Activated CD4-positive, alpha-beta T cell treated with anti-CD3 and anti-CD28 coated beads for 36 hours (primary cell): ENCODE measurements at regions not wholly inside any gene's neighbourhood (a gene's known extent, or its start where the extent isn't known, plus 50 kb on each side); places are given as distances from the start of the nearest gene placed in this dataset.
"Not testable (repeated sequence)": the region's sequence is repeated elsewhere in the genome, so short reads cannot be mapped to it uniquely, and the experiment has no call there.

Source experiments
- ATAC-seq: fragments of 200-7000 bp; cut with Tn5 transposase; one replicate; pipeline ENCODE4 v1.10.0; 2021; ENCODE audit warnings: mild to moderate bottlenecking, moderate library complexity
- CTCF ChIA-PET: fragments of 350-600 bp; sonication (Branson Sonifier 250); formaldehyde crosslinking; loops from one replicate; lab custom pipeline; 2021; ENCODE audit warnings: antibody characterized with exemption; lab: Charles Lee
- POLR2A ChIA-PET: fragments of 350-600 bp; sonication (Branson Sonifier 250); formaldehyde crosslinking; loops from one replicate; lab custom pipeline; 2021; ENCODE audit warnings: antibody characterized with exemption, inconsistent platforms; lab: Charles Lee
- DNase-seq: peaks from one replicate; pipeline ENCODE4 v3.0.0-alpha.2; 2020
- H3K27ac Mint-ChIP-seq: one replicate; pipeline ENCODE4 v1.8.0; 2021; ENCODE audit warnings: mixed read lengths
- H3K27me3 Mint-ChIP-seq: one replicate; pipeline ENCODE4 v1.8.0; 2021; ENCODE audit warnings: mixed read lengths
- H3K36me3 Mint-ChIP-seq: one replicate; pipeline ENCODE4 v1.8.0; 2021; ENCODE audit warnings: low read depth, mixed read lengths
- H3K4me1 Mint-ChIP-seq: one replicate; pipeline ENCODE4 v1.8.0; 2021; ENCODE audit warnings: mixed read lengths
- H3K4me3 Mint-ChIP-seq: one replicate; pipeline ENCODE4 v1.8.0; 2021; ENCODE audit warnings: mild to moderate bottlenecking, moderate library complexity, mixed read lengths
- H3K9me3 Mint-ChIP-seq: one replicate; pipeline ENCODE4 v1.8.0; 2021; ENCODE audit warnings: low read depth, mixed read lengths
- intact Hi-C, 2 experiments: fragments of 100-400 bp; cut with DNase I in 1 of 2; cut with micrococcal nuclease in 1 of 2; formaldehyde crosslinking; loops; one replicate each; pipeline versions ENCODE4 v1.14.2 to v1.15.1; 2022 to 2024; cut with DNase I, micrococcal nuclease

DNA sequence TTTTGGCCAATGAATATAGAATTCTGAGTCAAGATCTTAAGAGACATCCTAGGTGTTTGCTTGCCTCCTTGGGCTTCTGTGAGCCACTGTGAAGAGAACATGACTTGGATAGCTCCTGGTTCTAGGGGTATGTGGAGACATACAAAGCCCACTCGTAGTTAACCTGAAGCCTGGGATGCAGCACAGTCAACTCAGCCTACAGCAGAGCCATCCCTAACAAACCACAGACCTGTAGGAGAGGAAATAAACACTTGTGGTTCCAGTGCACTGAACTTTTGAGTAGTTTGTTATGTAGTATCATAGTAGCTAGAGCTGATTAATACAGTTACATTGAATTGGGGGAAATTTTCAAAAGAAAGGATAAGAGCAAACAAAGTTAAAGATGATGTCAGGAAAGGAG is 474.4 kb upstream of the HSF2 start:
- Mint-ChIP-seq H3K4me3 (no peak overlapping the region), H3K36me3 (no peaks in the 10 kb centered on the region), H3K4me1 (peaks cover 3% of the 10 kb centered on the region), H3K27ac (no peak overlapping the region), H3K9me3 (no peaks in the 10 kb centered on the region), H3K27me3 (no peaks in the 10 kb centered on the region)
- CTCF ChIA-PET = interaction anchor here (0.8 kb wide), 1 partner anchor 259 kb away, joined by 3 read pairs; no protein-coding TSS in a partner anchor
- ATAC-seq (peak; percentile 39), DNase-seq (no peak)
- POLR2A ChIA-PET = no interaction called here
- intact Hi-C loops = no loop called here

DNA sequence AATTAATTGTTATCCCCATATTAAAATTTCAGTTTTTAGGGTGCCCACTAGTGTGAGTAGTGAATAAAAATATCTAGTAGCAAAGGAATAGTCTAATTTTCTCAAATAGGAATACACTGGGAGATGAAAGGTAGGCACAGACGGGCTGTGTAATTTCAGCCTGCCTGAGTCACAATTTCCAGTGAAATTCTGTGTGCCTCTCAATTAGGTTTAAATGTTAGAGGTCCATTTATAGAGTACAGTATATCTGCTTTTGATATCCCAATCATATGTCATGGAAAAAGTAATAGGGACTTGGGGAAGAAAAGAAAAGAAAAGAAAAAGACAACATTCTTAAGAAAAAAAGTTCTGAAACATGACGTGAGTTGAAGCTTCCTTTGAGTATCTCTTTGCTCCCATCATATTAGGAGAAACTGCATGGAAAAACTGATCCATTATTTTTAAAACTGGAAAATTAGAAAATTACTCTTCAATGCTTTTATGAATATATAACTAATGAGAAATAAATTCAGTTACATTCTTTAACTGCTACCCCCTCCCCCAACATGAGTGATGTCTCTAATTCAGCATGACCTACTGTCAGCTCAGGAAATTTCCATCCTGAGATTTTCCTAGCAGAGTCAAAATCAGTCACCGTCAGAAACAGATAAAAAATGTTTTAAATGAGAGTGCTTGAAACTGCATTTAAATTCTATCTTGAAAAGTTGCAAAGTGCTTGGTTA is 473.8 kb upstream of the HSF2 start:
- intact Hi-C loops = no loop called here
- H3K36me3 Mint-ChIP-seq = no peaks in the 10 kb centered on the region
- H3K4me1 Mint-ChIP-seq = peaks cover 3% of the 10 kb centered on the region
- no peaks in the 10 kb centered on the region for H3K27me3 Mint-ChIP-seq
- POLR2A ChIA-PET = no interaction called here
- DNase-seq (no peak), ATAC-seq (no peak)
- no peak overlapping the region for H3K27ac Mint-ChIP-seq
- CTCF ChIA-PET = interaction anchor here (0.7 kb wide), 1 partner anchor 80 kb away, joined by 4 read pairs; no protein-coding TSS in a partner anchor
- no peak overlapping the region for H3K4me3 Mint-ChIP-seq
- no peaks in the 10 kb centered on the region for H3K9me3 Mint-ChIP-seq

DNA sequence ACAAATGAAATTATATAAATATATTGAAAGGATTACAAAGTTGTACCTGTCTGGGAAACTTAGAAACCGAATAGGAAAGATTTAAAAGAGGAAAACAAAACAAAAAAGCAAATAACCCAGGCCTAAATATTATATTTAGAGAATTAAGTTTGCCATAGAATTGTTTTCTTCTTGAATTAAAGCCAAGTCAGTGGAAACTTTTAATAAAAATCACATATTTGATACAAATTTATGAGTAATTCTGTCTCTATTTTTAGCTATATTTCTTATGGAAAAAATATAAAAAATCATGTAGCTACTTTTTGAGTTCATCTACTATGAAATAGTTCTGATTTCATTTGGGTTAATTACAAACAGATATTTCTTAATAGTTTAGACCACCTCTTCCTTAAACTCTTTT is 470.2 kb upstream of the HSF2 start:
- intact Hi-C loops = no loop called here
- Mint-ChIP-seq H3K9me3 (no peaks in the 10 kb centered on the region), H3K27ac (no peak overlapping the region), H3K4me1 (peaks cover 3% of the 10 kb centered on the region), H3K27me3 (no peaks in the 10 kb centered on the region), H3K36me3 (no peaks in the 10 kb centered on the region), H3K4me3 (no peak overlapping the region)
- DNase-seq = no peak
- ChIA-PET POLR2A (no interaction called here), CTCF (no interaction called here)
- no peak for ATAC-seq

DNA sequence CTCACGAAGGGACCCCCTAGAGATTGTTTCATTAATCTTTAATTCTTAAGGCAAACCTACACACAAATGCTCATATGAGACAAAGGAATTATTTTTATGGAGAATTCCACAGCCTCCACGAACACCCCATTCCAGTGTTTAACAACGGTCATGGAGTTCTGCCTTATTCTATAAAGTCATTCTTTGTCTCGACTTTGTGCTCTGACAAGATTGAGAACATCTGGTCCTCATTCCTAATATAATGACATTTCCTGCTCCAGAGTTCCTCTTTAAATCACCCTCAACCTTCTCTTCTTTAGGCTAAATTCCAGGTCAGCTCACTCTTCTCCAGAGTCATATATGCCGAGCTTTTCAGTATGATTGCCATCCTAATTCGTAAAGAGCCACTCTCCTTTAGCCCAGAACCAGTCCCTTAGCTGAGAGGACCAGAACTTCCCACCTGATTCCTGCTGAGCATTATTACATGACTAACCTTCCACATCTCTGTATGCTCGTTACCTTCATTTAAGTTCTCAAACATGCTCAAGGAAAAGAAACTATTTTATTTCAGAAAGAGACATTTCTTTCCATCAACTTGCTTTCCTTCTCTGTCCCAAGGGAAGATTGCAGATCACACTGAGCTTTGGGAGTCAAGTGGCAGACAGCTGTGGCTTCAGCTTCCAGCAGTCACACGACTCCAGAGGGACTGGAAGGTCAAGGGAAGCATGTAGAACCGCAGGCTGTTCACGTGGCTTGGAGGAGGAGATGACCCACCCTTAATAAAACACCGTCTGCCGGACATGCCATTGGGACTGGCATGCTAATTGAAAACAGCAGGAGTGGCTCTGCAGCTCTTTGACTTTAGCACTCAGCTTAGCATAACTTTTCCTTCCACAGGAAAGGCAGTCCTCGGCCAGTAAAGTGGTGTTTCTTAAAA is 467.1 kb upstream of the HSF2 start:
- no peaks in the 10 kb centered on the region for H3K36me3 Mint-ChIP-seq
- DNase-seq = no peak
- POLR2A ChIA-PET = no interaction called here
- no peaks in the 10 kb centered on the region for H3K9me3 Mint-ChIP-seq
- no peak overlapping the region for H3K27ac Mint-ChIP-seq
- CTCF ChIA-PET = interaction anchor here (0.6 to 0.7 kb wide), 2 partner anchors 31 to 47 kb away, joined by 3 read pairs; no protein-coding TSS in a partner anchor
- no peak for ATAC-seq
- intact Hi-C loops = no loop called here
- no peaks in the 10 kb centered on the region for H3K27me3 Mint-ChIP-seq
- H3K4me3 Mint-ChIP-seq = no peak overlapping the region
- no peaks in the 10 kb centered on the region for H3K4me1 Mint-ChIP-seq

DNA sequence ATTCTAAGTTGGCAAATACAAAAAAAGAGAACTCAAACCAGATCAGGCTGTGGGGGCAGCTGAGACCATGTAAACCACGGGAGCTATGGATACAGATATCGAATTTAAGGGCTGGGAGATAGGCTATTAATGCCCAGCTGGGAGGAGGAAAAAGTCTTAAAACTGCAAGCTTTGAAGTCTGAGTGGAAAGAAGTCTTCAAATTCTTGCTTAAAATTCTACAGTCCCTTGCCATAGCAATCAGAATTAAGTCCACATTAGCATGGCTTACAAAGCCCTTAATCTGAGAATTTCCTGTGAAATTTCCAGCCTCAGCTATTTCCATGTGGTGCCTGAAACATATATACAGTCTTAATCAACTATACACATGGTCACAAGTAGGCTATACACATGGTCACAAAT is 465.0 kb upstream of the HSF2 start:
- ChIA-PET POLR2A (no interaction called here), CTCF (interaction anchor here (0.8 kb wide), 1 partner anchor 100 kb away, joined by 3 read pairs; no protein-coding TSS in a partner anchor)
- intact Hi-C loops = no loop called here

DNA sequence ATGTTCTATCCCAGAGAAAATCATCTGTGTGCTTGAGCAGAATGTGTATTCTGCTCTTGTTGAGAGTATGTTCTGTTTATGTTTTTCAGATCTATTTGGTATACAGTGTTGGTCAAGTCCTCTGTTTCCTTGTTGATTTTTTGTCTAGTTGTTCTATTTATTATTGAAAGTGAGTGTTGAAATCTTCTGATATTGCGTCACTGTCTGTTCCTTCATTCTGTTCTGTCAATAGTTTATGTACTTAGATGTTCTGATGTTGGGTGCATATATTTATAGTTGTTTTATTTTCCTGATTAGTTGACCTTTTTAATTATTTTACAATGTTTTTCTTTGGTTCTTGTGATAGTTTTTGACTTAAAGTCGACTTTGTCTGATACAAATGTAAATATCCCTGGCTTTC is 458.7 kb upstream of the HSF2 start:
- H3K4me1 Mint-ChIP-seq = no peaks in the 10 kb centered on the region
- intact Hi-C loops = no loop called here
- no peaks in the 10 kb centered on the region for H3K27me3 Mint-ChIP-seq

More for the DNA sequence above, 465.0 kb upstream of the HSF2 start:
- Mint-ChIP-seq H3K36me3 (no peaks in the 10 kb centered on the region), H3K9me3 (no peaks in the 10 kb centered on the region), H3K27ac (no peak overlapping the region), H3K4me3 (no peak overlapping the region), H3K27me3 (no peaks in the 10 kb centered on the region), H3K4me1 (no peaks in the 10 kb centered on the region)
- ATAC-seq (no peak), DNase-seq (no peak)

DNA sequence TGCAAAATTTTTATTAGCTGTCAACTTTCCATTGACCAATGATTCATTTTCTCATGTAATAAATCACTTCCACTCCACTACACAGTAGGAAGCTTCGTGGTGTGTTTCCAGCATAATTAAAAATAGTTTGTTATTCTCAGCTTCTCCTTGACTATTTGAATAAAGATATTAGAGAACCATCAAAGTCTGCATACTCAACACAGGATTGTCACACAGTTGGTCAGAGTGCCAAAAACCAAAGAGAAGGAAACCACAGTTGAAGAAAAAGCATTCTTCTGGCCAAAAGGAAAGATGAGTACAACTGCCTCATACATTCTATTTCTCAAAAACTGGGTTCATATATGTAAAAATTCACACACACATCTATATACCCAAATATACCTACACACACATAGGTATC is 455.1 kb upstream of the HSF2 start:
- Mint-ChIP-seq H3K36me3 (no peaks in the 10 kb centered on the region), H3K27me3 (no peaks in the 10 kb centered on the region), H3K9me3 (peaks cover 9% of the 10 kb centered on the region), H3K4me3 (no peak overlapping the region), H3K27ac (no peak overlapping the region), H3K4me1 (no peaks in the 10 kb centered on the region)
- DNase-seq (no peak), ATAC-seq (no peak)
- intact Hi-C loops = no loop called here
- CTCF ChIA-PET = no interaction called here
- POLR2A ChIA-PET = no interaction called here

More for the DNA sequence above, 458.7 kb upstream of the HSF2 start:
- Mint-ChIP-seq H3K4me3 (no peak overlapping the region), H3K9me3 (peaks cover 7% of the 10 kb centered on the region), H3K36me3 (no peaks in the 10 kb centered on the region), H3K27ac (no peak overlapping the region)
- ChIA-PET CTCF (no interaction called here), POLR2A (no interaction called here)
- ATAC-seq (no peak), DNase-seq (no peak)

DNA sequence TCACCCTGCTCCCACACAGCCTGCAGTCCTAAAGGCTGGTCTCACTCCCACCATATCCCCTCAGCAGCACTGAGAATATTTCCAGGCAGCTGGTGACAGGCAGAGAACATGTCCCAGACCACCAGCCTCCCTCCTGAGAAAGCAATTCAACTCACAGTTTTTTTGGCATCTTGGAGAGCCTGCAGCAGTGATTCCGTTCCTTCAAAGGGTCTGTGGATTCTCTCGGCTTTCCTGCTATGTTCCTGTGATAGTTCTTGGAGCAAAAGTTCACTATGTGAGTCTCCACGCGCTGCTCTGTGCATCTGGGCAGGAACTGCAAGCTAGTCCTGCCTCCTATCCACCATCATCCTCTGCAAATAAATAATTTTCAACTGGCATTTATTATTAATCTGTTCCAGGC is 448.3 kb upstream of the HSF2 start:
- ATAC-seq (no peak), DNase-seq (no peak)
- no peaks in the 10 kb centered on the region for H3K27me3 Mint-ChIP-seq
- H3K9me3 Mint-ChIP-seq = peaks cover 1% of the 10 kb centered on the region
- no peak overlapping the region for H3K4me3 Mint-ChIP-seq
- ChIA-PET CTCF (no interaction called here), POLR2A (no interaction called here)
- no peaks in the 10 kb centered on the region for H3K36me3 Mint-ChIP-seq
- no peaks in the 10 kb centered on the region for H3K4me1 Mint-ChIP-seq
- H3K27ac Mint-ChIP-seq = no peak overlapping the region
- intact Hi-C loops = no loop called here

DNA sequence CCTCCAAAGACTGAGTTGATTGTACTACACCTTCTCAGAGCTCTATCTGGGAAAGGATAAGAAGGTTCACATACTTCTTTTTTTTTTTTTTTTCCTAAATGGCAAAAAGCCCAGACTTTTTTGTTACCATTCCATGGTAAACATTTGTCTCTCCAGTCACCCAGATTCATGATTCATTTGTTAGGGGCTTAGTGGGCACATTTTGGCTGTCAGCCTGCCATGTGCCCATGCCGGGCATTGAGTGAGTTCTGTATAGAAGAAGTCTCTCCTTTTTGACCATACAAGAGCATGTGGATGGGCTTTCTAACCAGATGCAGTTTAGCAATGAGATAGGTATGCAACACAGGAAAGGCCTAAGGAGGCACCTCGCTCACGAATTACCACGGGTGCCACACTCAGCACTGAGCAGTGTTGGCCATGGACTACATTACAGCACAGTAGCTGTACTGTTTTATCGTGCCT is 447.5 kb upstream of the HSF2 start:
- H3K4me3 Mint-ChIP-seq = no peak overlapping the region
- intact Hi-C loops = no loop called here
- ATAC-seq (no peak), DNase-seq (no peak)
- no peaks in the 10 kb centered on the region for H3K27me3 Mint-ChIP-seq
- no peaks in the 10 kb centered on the region for H3K4me1 Mint-ChIP-seq
- H3K27ac Mint-ChIP-seq = no peak overlapping the region
- H3K36me3 Mint-ChIP-seq = no peaks in the 10 kb centered on the region
- POLR2A ChIA-PET = interaction anchor here (0.5 kb wide), 1 partner anchor 1040 kb away, joined by 3 read pairs; no protein-coding TSS in a partner anchor
- CTCF ChIA-PET = no interaction called here
- no peaks in the 10 kb centered on the region for H3K9me3 Mint-ChIP-seq

DNA sequence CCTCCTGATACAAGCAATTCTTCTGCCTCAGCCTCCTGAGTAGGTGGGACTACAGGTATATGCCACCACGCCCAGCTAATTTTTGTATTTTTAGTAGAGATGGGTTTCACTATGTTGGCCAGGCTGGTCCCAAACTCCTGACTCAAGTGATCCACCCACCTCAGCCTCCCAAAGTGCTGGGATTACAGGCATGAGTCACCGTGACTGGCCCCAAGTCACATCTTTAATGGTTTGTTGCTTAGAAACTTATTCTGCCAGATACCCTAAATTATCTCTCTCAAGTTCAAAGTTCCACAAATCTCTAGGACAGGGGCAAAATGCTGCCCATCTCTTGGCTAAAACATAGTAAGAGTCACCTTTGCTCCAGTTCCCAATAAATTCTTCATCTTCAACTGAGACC is 444.1 kb upstream of the HSF2 start:
- ATAC-seq, intact Hi-C loops, CTCF ChIA-PET, H3K36me3 Mint-ChIP-seq, H3K4me1 Mint-ChIP-seq, H3K4me3 Mint-ChIP-seq, H3K27me3 Mint-ChIP-seq, DNase-seq, H3K27ac Mint-ChIP-seq, POLR2A ChIA-PET, H3K9me3 Mint-ChIP-seq: not testable (repeated sequence)

DNA sequence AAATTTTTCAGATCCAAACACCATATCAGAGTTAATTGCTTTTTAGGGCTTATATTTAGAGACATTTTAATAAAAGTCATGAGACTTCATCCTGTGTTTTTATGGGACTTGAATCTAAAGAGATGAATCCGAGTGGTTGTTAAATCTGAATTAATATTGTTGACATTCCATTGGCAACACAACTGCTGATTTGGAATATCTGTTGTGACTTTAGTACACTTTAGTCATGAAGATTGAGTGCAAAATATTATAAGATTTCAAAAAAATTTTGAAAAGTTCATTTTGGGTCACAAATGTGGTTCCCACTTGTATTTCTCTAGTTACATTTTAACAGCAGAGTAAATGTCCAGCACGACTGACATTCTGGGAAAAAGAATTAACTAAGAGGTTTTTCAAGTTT is 442.7 kb upstream of the HSF2 start:
- Mint-ChIP-seq H3K4me1 (peaks cover 9% of the 10 kb centered on the region), H3K27ac (no peak overlapping the region), H3K36me3 (no peaks in the 10 kb centered on the region), H3K27me3 (no peaks in the 10 kb centered on the region), H3K4me3 (no peak overlapping the region), H3K9me3 (no peaks in the 10 kb centered on the region)
- DNase-seq = no peak
- ChIA-PET POLR2A (interaction anchor here (0.7 kb wide), 1 partner anchor 1921 kb away, joined by 3 read pairs; no protein-coding TSS in a partner anchor), CTCF (interaction anchor here (1.1 kb wide), 1 partner anchor 10 kb away, joined by 3 read pairs; no protein-coding TSS in a partner anchor)
- intact Hi-C loops = no loop called here
- no peak for ATAC-seq
